Esophagus mucosa (tissue), 1 donor: ENCODE measurements at regions not wholly inside any gene's neighbourhood (a gene's known extent, or its start where the extent isn't known, plus 50 kb on each side); places are given as distances from the start of the nearest gene placed in this dataset.
A peak's percentile ranks its signal among the peaks of the same experiment; 100 is the strongest.

Experiments
- ATAC-seq: fragments of 200-7000 bp; cut with Tn5 transposase; one replicate; pipeline ENCODE4 v1.9.1; 2020
- donor health status: DM: yes; HTN: yes; CAD: no.

GRCh38 chr2:64322433-64322832 is 131.5 kb upstream of the LGALSL start:
- ATAC-seq = no peak

- ATAC-seq = peak; percentile 44
These were observed 130.8 kb upstream of the LGALSL start for GRCh38 chr2:64323197-64323596.

GRCh38 chr2:64324746-64325410 is 129.1 kb upstream of the LGALSL start:
- no peak for ATAC-seq

DNA sequence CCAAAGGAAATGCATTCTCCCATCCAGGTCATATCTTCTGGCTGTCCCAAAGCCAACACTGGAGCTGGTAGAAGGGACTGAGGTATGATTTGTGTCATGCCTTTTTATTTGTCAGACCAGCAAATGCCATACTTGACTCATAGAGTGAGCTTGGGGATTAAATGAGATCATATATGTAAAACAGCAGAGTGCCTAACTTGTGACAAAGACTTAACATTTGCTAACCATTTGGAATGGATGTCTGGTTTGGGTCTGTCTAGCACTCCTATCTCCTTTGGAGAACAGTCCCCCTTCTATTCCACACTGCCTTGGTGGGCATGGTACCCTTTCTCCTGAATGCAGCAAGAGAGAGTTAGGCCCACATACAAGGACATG is 128.5 kb upstream of the LGALSL start:
- ATAC-seq = peak; percentile 62

DNA sequence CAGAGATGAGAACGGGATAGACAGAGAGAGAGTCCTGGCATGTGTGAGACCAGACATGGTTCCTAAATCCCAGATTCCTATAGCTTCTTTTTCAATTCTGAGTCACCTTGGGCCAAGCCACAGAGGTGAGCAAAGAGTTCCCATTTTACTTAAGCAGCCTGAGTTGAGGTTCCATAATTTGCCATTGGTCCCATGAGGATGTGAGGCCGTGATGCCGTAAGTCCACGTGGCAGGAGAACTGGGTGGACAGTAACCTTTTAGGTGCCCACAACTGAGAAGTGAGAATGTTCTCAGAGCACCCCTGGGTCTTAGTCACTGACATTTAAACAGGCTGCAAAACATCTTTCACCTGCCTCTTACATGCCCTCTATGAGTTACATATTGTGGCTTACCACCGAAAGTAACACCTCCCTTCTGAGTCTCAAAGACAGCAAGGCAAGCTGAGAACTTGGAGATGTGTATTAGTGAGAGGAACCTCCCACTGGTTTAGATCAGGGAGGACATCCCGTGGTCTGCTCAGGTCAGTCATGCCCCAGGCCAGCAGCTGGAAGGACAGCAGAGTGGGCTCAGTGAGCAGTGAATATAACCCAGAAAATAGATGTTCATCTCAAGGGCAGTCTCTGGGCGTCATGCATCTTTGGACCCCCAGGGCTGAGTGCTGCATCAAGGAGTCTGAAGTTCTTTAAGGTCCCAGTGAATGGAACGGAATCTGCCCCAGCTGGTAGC is 127.9 kb upstream of the LGALSL start:
- peak; percentile 7 for ATAC-seq

DNA sequence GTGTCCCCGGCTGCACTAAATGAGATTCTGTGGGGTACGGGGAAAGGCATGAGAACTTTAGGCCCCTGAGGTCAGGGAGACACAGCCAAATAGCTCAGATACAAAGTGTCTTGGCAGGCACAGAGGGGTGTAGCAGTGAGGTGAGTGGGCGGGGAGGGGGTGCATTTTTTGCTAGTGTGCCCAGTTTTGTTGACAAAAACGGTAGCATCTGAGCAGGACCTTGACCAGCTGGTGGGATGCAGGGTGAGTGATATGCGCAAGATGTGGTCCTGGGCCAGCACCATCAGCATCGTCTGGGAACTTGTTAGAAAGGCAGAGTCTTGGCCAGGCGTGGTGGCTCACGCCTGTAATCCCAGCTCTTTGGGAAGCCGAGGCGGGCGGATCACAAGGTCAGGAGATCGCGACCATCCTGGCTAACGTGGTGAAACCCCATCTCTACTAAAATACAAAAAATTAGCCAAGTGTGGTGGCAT is 127.3 kb upstream of the LGALSL start:
- no peak for ATAC-seq

- ATAC-seq = peak; percentile 37
These were observed 126.8 kb upstream of the LGALSL start for GRCh38 chr2:64327129-64327509.

GRCh38 chr2:64327510-64328414 is 126.2 kb upstream of the LGALSL start:
- ATAC-seq = no peak

- no peak for ATAC-seq
These were observed 125.6 kb upstream of the LGALSL start for GRCh38 chr2:64328415-64328722.

DNA sequence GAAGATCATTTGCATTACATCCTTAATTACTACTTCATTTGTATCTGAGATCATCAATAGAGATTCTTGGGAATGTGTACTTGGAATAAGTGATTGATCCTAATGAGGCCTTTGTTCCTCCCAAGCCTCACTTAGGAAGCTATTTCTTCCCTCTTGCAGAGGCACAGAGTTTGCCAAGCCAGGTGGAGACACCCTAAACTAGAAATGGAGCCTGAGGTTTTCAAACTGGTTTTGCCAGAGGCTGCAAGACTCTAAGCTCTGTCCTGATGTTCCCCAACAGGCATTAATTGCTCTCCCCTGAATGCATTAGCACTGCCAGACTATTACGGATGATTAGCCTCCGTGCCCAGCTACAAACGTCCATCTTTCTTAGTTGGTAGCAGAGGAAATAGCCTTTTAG is 125.2 kb upstream of the LGALSL start:
- no peak for ATAC-seq

GRCh38 chr2:64329848-64330247 is 124.1 kb upstream of the LGALSL start:
- ATAC-seq = peak; percentile 58

GRCh38 chr2:64330281-64331113 is 123.5 kb upstream of the LGALSL start:
- peak; percentile 59 for ATAC-seq

- no peak for ATAC-seq
These were observed 122.8 kb upstream of the LGALSL start for GRCh38 chr2:64331114-64331645.

DNA sequence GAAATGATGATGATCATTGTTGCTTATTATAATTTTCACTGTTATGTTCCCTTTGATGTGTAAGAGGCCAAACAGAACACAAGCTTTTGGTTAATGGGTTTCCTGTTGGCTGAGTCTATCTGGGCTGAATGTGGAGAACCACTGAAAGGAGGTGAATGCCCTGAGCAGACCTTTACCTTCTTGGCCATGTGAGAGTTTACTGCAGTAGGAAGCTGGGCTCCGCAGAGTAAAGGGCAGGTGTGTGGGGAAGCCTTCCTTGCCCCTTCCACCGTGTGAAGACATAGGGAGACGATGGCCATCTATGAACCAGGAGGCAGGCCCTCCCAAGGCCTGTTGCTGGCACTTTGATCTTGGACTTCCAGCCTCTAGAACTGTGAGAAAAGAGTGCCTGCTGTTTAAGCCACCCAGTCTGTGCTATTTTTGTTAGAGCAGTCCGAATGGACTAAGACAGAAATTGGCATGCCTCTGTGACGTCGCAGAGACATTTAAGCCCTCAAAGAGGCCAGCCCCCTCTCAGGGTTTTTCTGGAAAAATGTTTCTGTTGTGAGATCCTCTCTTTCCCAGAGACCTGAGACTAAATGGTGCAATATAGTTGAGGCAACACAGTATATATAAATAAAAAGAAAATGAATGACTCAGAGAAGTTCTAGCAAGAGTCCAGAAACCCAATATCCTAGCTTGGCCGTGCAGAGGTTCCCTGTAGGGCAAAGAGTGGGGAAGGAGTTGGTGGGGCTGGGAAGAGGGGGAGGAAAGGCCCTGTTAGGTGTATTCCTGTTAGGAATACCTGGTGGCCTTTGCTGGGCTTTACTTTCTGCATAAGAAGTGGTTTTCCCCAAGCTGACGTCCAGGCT is 121.9 kb upstream of the LGALSL start:
- ATAC-seq = no peak

GRCh38 chr2:64336171-64336570 is 117.8 kb upstream of the LGALSL start:
- ATAC-seq = no peak

DNA sequence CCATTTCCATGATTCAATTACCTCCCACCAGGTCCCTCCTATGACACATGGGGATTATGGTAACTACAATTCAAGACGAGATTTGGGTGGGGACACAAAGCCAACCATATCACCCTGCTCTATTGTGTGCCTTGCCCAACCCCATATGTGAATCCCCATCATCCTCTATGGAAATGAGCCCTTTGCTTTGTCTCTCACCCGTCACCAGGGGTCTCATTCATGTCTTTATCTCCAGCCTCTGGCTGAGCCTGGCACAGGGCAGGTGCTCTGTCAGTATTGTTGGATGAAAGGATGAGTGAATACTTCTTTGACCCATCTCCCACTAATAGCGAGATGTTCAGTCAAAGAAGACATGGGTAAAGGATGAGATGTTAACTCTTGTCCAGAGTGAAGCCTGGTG is 116.6 kb upstream of the LGALSL start:
- no peak for ATAC-seq

DNA sequence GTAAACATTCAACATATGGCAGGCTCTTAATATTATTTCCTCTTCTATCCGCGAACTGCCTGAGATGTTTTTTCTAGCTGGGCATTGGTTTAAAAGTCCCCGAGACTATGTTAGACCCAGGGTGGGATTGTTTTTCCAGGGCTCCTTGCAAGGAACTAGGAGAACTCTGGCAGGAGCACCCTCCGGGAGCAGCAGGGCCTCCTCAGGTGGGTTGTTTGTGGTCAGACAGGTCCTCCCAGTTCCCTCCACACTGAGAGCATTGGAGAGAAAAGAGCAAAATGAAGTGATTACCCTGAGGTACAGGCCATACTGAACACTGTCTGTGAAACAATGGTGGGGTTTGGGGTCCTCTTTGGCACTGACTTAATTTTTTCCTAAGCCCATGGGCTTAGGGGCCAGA is 115.9 kb upstream of the LGALSL start:
- ATAC-seq = no peak

DNA sequence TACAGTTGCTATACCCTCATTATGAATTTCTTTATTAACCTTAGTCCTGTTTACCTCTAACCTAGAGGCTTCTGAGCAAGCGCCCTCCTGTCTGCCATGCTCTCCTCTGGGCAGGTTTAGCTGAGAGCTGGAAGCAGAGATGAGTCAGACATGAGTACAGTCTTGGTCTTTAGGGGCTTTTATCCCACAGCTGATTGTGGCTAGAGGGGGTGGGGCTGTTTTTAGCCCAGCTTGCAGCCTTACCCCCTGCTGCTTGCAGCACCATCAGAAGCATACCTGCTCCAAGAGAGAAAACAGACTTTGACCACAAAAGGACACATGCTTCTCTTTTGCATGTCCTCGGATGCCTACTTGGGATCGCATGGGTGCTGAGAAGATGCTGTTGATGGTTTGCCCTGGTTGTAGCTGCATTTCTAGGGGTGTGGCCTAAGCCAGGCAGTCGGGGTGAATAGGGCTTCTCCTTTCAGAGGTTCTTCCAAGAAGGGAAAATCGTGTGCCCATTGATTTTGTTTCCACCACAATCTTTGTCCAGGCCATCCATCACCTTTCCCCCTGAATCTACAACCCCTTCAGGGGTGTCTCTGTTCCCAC is 115.0 kb upstream of the LGALSL start:
- ATAC-seq = no peak

DNA sequence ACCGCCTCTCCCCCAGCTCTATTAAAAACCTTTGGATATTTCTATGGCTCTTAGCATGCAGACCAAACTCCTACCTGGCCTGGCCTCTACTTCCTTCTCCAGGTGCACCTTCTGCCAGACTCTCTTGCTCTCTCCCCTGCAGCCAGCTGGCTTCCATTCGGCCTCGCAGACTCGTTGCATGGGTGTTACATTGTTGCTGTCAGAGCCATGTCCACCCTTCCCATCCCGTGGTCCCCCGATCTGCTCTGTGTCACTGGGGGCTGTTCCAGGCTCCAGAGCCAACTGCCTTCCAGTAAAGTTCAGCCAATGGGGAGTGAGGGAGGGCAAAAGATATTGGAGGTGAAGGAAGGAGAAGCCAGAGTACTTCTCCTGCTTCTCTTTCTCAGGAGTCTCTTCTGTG is 112.5 kb upstream of the LGALSL start:
- no peak for ATAC-seq

DNA sequence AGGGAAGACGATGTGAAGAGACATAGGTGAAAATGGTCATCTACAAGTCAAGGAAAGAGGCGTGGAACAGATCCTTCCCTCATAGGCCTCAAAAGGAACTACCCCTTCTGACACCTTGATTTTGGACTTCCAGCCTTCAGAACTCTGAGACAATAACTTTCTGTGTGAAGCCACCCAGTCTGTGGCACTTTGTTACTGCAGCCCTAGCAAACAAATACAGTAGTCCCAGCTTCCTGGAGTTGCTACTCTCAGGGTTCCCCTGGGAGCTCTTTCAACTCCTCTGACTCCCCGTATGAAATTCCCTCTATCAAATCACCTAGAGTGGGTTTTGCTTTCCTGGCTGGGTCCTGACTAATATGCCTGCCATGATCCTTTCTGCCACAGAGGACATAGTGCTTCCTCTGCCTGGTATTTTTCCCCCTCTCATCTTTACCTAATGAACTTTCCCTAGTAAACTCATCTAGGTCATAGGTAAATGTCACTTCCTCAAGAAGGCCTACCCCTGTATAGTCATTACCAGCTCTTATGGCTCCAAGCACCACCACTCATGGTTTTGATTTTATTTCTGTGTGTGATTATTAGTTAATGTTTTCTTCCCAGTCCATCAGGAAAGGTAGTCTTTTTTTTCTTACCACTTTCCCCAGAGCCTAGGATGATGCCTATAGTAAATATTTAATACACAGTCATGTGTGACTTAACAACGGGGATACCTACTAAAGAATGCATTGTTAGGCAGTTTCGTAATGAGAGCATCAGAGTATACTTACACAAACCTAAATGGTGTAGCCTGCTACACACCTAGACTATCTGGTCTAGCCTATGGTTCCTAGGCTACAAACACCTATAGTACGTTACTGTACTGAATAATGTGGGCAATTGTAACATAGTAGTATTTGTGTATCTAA is 111.5 kb upstream of the LGALSL start:
- no peak for ATAC-seq
